ENCODE measurements at regions not wholly inside any gene's neighbourhood (a gene's known extent, or its start where the extent isn't known, plus 50 kb on each side); places are given as distances from the start of the nearest gene placed in this dataset.

GRCh38 chr5:28548856-28549255, 1510.5 kb upstream of the CDH9 start:
- no peak for DNase-seq

DNA sequence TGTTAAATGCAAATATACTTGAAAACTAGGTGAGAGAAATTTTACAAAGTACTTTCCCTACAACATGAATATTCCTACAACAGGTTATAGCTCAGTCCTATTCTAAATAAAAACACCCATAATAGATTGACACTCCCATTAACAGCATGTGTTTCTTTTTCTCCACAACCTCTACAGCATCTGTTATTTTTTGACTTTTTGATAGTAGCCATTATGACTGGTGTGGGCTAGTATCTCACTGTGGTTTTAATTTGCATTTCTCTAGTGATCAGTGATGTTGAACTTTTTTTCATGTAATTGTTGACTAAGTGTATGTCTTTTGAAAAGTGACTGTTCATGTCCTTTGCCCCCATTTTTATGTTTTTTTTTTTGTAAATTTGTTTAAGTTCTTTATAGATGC, 1506.1 kb upstream of the CDH9 start:
- no peak for DNase-seq

DNA sequence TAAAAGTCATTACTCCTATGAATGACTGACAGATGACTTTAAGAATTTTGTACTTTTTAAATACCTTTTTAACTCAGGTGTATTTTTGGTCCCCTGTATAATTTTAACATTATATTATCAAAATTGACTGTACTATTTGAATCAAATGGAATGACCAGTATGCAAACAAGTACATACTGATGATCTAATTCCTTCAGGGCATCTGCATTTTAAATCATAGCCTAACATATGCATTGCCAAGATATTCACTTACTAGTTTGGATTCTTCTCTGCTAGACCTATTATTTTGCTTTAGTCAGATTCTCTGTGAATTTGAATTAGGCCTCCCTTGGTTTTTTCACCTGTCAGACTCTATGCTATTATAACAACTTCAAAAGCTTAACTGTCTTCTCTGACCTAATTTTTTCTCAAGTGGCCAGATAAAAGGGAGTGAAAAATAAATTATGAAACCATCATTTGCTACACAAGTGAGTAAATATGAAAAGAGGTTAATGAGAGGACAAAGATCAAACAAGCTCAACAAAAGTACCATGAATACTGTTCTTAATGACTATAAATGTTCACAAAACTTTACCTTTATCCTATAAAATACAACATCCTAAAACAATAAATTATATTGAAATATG, 1505.2 kb upstream of the CDH9 start:
- no peak for DNase-seq

DNA sequence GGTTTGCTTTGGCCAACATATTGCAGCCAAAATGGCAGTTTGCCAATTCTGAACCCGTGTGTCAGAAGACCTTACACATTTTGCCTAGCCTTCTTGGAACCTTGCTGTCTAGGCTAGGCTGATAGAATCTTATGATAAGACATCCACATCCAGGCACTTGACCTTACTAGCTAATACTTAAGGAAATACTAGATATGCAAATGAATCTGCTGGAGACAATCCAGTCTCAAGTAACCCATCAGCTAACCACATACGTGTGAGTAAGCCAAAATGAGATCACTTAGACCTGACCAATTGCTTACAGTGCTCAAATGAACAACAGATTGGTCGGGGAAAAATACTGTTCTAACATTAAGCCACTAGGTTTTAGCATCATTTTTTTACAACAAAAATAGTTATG, 1504.6 kb upstream of the CDH9 start:
- DNase-seq: no peak

GRCh38 chr5:28523888-28524635, 1485.7 kb upstream of the CDH9 start:
- DNase-seq: no peak

- no peak for DNase-seq
Measured at GRCh38 chr5:28523416-28523815, 1485.0 kb upstream of the CDH9 start.

DNA sequence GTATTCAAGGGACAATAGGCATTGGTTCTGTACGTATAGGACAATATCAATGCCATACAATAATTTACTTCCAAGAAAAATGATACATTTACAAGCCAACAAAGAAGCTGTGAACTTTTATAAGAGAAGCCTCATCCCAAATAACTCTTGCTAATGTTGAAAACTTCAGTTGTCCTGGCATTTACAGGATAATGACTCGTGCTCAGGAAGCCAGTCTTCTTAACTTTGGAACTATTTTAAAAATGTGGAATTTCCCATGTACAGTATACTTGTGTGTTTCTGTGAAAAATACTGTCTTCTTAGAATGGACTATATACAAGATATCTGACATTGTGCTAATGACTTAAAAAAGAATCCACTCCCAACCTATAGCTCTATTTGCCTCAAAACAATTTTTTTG, 1479.3 kb upstream of the CDH9 start:
- DNase-seq: no peak

GRCh38 chr5:28516722-28517121, 1478.3 kb upstream of the CDH9 start:
- no peak for DNase-seq

- no peak for DNase-seq
Measured at GRCh38 chr5:28512648-28513047, 1474.3 kb upstream of the CDH9 start.

DNA sequence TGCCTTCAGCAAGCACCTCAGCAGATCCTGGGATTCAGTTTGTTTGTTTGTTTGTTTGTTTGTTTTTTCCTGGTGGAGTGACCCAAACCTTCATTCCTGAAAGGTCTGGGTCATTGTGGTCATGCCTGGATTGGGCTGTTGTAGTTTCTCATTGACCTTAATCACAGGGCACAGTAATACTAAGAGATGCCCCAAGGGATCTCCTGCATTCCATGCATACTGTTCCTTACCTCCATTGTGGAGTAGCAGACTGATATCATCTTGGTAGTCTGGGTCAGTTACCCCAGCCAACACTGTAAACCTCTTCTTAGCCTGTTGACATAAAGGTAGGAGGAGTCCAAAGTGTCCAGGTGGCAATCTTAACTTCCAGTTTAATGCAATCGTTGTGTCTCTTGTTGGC, 1466.7 kb upstream of the CDH9 start:
- DNase-seq: no peak

DNA sequence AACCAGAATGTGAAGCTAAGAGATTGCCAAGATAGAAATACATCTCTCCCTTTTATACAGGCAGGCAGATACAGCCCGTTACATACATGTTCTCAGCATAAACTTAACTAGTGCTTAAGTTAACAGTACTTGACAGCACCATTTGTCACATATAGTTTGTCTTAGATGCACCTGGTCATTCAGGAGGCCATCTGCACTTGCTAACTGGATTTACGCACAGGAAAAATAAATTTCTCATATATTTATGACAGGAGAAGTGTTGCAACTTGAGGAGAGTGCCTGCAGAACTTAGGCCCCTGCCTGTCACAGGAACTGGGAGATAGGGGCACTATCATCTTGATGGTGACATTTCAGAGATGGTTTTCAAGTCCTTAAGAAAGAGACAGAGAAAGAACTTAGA, 1462.1 kb upstream of the CDH9 start:
- no peak for DNase-seq

- DNase-seq: no peak
Measured at GRCh38 chr5:28499766-28500290, 1461.4 kb upstream of the CDH9 start.

DNA sequence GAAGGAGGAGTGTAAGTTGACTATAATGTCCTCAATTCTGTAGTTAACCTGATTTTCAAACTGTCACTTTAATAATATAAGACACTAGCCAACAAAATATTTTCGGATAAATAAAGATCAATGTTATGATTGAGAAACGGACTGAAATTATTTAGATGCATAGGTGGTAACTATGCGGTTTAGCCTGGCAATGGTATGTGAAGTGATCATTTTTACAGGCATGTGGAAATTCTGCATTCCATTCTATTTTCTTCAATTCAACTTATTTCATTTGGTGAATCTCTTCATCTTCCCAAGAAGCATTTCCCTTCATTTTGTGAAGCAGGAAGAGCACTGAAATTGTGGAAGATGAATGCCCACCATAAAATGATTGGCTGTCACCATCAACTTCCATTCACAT, 1457.5 kb upstream of the CDH9 start:
- DNase-seq: no peak

DNA sequence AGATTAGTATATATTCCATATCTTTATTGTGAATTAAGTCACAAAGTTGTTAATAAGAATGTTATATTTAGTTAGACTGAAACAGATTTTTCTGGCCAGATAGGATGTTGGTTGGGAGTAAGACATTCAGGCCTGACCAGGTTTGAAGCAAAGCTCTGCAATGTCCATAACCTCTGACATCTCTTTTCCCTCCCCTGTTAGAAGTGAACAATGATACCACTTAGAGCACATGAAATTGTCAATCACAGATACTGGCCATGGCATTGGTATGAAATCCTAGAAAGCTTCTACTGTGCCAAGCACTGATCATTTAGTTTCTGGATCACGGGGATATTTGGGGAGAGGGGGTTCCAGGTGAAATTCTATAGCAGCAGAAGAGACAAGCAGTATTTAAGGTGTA, 1455.1 kb upstream of the CDH9 start:
- DNase-seq: no peak

DNA sequence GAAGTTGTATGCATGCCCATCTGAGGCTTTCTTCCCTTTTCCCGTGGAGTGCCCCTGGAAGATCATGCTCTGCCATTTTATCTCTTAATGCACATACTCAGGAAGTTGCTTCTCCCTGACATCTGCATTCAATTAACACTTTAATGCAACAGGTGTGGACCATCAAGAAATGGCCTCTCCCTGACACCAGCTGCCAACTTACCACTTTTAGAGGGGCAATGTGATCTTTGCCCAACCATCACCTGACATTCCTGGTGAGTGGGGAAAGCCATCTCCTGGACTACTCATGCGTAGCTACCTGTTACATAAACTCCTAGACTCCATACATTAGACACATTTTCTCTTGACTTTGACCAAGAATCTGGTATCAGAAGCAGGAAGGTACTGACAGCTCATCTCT, 1450.4 kb upstream of the CDH9 start:
- no peak for DNase-seq

- DNase-seq: no peak
Measured at GRCh38 chr5:28483327-28484025, 1445.1 kb upstream of the CDH9 start.

DNA sequence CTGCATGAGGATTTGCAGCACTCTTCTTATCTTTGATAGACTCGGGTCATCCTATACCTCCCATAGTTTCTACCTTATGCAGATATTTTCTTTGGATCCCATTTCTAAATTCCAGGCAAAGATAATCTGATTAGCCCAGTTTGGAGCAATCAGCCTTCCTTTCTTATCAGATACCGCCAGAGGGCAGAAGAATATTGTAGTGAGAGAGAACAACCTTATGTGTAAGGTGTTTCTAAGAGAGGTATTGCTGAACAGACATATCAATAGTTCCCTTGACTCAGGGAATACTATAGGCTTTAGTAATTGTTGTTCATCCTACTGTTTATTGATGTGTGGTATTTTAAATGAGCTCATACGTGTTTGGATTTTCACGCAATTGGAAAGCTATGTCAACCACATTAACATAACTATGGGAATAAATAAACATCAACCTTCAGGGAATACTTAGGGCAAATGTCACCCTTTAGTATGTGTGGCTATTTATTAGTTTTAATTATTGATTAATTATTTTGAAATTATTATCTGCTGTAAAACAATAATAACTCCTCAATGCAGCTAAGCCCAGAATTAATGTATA, 1435.2 kb upstream of the CDH9 start:
- no peak for DNase-seq

- no peak for DNase-seq
Measured at GRCh38 chr5:28468166-28468565, 1429.8 kb upstream of the CDH9 start.

- no peak for DNase-seq
Measured at GRCh38 chr5:28463728-28464127, 1425.3 kb upstream of the CDH9 start.

DNA sequence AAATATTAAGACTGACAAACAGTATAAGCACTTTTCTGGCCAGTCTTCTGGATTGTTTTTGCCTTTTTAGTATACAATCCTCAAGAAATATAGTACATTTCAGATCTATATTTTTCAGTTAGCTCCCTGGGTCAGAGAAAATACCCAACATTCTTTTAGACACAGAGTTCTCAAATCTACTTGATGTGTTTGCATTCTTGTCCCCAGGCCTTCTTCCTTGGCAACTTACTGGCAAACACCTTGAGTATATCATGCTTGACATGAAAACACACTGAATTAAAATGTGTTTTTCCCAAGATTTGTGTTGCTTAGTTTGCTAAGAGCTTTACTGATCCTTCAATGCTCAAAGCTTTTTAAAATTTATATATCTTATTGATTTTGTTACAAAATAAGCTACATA, 1413.1 kb upstream of the CDH9 start:
- no peak for DNase-seq

GRCh38 chr5:28450997-28451396, 1412.6 kb upstream of the CDH9 start:
- no peak for DNase-seq

DNA sequence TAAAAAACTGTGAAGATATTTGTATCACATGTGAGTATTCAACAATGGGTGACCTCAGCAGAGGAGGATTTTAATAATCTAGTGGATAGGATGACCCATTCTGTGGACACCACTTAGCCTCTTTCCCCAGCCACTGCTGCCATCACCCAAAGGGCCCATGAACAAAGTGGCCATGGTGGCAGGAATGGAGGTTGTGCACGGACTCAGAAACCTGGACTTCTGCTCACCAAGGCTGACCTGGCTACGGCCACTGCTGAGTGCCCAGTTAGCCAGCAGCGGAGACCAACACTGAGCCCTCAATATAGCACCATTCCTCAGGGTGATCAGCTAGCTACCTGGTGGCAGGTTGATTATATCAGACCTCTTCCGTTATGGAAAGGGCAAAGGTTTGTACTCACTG, 1410.4 kb upstream of the CDH9 start:
- no peak for DNase-seq

DNA sequence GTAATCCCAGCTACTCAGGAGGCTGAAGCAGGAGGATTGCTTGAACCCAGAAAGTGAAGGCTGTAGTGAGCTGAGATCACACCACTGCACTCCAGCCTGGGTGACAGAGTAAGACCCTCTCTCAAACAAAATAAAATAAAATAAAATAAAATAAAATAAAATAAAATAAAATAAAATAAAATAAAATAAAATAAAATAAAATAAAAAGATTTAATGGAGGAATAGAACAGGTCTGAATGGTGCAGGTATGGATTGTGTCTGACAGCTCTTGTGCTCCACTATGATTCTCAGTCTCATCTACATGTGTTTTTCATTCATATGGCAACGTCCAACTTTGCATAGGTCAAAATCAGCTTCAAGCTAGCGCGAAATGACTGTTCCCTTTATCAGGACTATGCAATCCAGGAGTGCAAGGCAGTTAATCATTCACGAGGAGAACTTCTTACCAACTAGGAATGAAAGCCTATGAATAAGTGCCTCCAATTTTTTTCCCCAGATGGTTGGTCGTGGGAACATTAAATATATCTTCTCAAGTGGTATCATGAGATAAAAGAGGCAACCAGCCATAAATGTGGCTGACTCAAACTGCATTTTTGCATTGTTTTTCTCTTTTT, 1392.3 kb upstream of the CDH9 start:
- no peak for DNase-seq
